ENCODE measurements at regions not wholly inside any gene's neighbourhood (a gene's known extent, or its start where the extent isn't known, plus 50 kb on each side); places are given as distances from the start of the nearest gene placed in this dataset.

DNA sequence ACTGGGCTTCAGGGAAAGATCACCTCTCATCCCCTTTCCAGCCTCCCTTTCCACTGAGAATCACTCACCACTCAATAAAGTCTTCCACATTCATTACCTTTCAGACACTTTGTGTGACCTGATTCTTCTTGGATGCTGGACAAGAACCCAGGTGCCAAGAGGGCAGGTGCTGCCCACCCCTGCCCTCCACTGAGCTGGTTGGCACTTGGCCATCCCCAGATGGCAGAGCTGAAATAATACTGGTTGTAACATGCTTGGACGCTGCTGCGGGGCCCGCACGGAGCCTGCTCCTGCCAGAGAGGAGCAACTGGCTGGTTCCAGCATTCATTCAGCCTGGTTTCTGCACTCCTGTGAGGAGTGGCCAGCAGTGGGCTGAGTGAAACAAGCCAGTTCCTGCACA lies 386.7 kb upstream of the CCDC196 start:
- Mint-ChIP-seq H3K4me1 (peaks cover 19% of the 10 kb centered on the region), H3K4me3 (no peak overlapping the region), H3K36me3 (ENCODE audit: low read depth) (no peaks in the 10 kb centered on the region), H3K27ac (no peak overlapping the region), H3K9me3 (no peaks in the 10 kb centered on the region), H3K27me3 (ENCODE audit: insufficient read depth, low read depth, poor library complexity) (peaks cover 4% of the 10 kb centered on the region)
- ATAC-seq (no peak), DNase-seq (ENCODE audit: low spot score) (no peak)
- H4K20me1 ChIP-seq (replicated peaks; ENCODE audit: insufficient read depth) = no peaks in the 10 kb centered on the region
- H3K27me3 ChIP-seq (ENCODE audit: insufficient read depth) = no peaks in the 10 kb centered on the region
- H3K9me2 ChIP-seq (ENCODE audit: insufficient read depth) = peaks cover 11% of the 10 kb centered on the region
- no peaks in the 10 kb centered on the region for H3F3A ChIP-seq (replicated peaks; ENCODE audit: low read depth)
- H3K36me3 ChIP-seq (ENCODE audit: insufficient read depth) = no peaks in the 10 kb centered on the region
- H3K4me1 ChIP-seq (ENCODE audit: insufficient read depth) = peaks cover 4% of the 10 kb centered on the region; the same call in 1 of the 2 replicates
- H3K4me3 ChIP-seq = no peak overlapping the region
- no peak overlapping the region for H2AFZ ChIP-seq
- no peak overlapping the region for H3K27ac ChIP-seq (ENCODE audit: low read depth)
- no peak overlapping the region for H3K4me2 ChIP-seq
- no peak for TF ChIP-seq ZNF114 (CRISPR knock-in tag; IDR thresholded peaks at IDR 0.05)
- TF ChIP-seq STAT1 (IDR thresholded peaks at IDR 0.05; ENCODE audit: unreplicated experiment) = no peak
- no peak for TF ChIP-seq CREB1 (CRISPR knock-in tag; IDR thresholded peaks at IDR 0.05; ENCODE audit: low read depth)
- TF ChIP-seq, protein P1, sequence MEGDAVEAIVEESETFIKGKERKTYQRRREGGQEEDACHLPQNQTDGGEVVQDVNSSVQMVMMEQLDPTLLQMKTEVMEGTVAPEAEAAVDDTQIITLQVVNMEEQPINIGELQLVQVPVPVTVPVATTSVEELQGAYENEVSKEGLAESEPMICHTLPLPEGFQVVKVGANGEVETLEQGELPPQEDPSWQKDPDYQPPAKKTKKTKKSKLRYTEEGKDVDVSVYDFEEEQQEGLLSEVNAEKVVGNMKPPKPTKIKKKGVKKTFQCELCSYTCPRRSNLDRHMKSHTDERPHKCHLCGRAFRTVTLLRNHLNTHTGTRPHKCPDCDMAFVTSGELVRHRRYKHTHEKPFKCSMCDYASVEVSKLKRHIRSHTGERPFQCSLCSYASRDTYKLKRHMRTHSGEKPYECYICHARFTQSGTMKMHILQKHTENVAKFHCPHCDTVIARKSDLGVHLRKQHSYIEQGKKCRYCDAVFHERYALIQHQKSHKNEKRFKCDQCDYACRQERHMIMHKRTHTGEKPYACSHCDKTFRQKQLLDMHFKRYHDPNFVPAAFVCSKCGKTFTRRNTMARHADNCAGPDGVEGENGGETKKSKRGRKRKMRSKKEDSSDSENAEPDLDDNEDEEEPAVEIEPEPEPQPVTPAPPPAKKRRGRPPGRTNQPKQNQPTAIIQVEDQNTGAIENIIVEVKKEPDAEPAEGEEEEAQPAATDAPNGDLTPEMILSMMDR (conservative IDR thresholded peaks at IDR 0.05; ENCODE audit: low read depth in 2 of 2) = no peak
- no peak for TF ChIP-seq NANOG (IDR thresholded peaks at IDR 0.05; ENCODE audit: borderline replicate concordance)
- TF ChIP-seq JUNB (IDR thresholded peaks at IDR 0.05; ENCODE audit: unreplicated experiment) = no peak
- TF ChIP-seq POLR2AphosphoS5 (IDR thresholded peaks at IDR 0.05; ENCODE audit: low read depth) = no peak
- TF ChIP-seq EZH2 (IDR thresholded peaks at IDR 0.05; ENCODE audit: low read depth, unreplicated experiment) = no peak
- TF ChIP-seq ZNF331 (CRISPR knock-in tag; IDR thresholded peaks at IDR 0.05; ENCODE audit: low read depth) = no peak
- TF ChIP-seq, protein P2, sequence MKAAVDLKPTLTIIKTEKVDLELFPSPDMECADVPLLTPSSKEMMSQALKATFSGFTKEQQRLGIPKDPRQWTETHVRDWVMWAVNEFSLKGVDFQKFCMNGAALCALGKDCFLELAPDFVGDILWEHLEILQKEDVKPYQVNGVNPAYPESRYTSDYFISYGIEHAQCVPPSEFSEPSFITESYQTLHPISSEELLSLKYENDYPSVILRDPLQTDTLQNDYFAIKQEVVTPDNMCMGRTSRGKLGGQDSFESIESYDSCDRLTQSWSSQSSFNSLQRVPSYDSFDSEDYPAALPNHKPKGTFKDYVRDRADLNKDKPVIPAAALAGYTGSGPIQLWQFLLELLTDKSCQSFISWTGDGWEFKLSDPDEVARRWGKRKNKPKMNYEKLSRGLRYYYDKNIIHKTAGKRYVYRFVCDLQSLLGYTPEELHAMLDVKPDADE (IDR thresholded peaks at IDR 0.05) = no peak
- no peak for TF ChIP-seq EZH2phosphoT487 (IDR thresholded peaks at IDR 0.05; ENCODE audit: unreplicated experiment)
- TF ChIP-seq, protein P3, sequence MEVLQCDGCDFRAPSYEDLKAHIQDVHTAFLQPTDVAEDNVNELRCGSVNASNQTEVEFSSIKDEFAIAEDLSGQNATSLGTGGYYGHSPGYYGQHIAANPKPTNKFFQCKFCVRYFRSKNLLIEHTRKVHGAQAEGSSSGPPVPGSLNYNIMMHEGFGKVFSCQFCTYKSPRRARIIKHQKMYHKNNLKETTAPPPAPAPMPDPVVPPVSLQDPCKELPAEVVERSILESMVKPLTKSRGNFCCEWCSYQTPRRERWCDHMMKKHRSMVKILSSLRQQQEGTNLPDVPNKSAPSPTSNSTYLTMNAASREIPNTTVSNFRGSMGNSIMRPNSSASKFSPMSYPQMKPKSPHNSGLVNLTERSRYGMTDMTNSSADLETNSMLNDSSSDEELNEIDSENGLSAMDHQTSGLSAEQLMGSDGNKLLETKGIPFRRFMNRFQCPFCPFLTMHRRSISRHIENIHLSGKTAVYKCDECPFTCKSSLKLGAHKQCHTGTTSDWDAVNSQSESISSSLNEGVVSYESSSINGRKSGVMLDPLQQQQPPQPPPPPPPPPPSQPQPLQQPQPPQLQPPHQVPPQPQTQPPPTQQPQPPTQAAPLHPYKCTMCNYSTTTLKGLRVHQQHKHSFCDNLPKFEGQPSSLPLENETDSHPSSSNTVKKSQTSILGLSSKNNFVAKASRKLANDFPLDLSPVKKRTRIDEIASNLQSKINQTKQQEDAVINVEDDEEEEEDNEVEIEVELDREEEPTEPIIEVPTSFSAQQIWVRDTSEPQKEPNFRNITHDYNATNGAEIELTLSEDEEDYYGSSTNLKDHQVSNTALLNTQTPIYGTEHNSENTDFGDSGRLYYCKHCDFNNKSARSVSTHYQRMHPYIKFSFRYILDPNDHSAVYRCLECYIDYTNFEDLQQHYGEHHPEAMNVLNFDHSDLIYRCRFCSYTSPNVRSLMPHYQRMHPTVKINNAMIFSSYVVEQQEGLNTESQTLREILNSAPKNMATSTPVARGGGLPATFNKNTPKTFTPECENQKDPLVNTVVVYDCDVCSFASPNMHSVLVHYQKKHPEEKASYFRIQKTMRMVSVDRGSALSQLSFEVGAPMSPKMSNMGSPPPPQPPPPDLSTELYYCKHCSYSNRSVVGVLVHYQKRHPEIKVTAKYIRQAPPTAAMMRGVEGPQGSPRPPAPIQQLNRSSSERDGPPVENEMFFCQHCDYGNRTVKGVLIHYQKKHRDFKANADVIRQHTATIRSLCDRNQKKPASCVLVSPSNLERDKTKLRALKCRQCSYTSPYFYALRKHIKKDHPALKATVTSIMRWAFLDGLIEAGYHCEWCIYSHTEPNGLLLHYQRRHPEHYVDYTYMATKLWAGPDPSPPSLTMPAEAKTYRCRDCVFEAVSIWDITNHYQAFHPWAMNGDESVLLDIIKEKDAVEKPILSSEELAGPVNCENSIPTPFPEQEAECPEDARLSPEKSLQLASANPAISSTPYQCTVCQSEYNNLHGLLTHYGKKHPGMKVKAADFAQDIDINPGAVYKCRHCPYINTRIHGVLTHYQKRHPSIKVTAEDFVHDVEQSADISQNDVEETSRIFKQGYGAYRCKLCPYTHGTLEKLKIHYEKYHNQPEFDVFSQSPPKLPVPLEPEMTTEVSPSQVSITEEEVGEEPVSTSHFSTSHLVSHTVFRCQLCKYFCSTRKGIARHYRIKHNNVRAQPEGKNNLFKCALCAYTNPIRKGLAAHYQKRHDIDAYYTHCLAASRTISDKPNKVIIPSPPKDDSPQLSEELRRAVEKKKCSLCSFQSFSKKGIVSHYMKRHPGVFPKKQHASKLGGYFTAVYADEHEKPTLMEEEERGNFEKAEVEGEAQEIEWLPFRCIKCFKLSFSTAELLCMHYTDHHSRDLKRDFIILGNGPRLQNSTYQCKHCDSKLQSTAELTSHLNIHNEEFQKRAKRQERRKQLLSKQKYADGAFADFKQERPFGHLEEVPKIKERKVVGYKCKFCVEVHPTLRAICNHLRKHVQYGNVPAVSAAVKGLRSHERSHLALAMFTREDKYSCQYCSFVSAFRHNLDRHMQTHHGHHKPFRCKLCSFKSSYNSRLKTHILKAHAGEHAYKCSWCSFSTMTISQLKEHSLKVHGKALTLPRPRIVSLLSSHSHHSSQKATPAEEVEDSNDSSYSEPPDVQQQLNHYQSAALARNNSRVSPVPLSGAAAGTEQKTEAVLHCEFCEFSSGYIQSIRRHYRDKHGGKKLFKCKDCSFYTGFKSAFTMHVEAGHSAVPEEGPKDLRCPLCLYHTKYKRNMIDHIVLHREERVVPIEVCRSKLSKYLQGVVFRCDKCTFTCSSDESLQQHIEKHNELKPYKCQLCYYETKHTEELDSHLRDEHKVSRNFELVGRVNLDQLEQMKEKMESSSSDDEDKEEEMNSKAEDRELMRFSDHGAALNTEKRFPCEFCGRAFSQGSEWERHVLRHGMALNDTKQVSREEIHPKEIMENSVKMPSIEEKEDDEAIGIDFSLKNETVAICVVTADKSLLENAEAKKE (CRISPR knock-in tag; IDR thresholded peaks at IDR 0.05) = no peak
- TF ChIP-seq, protein P4, sequence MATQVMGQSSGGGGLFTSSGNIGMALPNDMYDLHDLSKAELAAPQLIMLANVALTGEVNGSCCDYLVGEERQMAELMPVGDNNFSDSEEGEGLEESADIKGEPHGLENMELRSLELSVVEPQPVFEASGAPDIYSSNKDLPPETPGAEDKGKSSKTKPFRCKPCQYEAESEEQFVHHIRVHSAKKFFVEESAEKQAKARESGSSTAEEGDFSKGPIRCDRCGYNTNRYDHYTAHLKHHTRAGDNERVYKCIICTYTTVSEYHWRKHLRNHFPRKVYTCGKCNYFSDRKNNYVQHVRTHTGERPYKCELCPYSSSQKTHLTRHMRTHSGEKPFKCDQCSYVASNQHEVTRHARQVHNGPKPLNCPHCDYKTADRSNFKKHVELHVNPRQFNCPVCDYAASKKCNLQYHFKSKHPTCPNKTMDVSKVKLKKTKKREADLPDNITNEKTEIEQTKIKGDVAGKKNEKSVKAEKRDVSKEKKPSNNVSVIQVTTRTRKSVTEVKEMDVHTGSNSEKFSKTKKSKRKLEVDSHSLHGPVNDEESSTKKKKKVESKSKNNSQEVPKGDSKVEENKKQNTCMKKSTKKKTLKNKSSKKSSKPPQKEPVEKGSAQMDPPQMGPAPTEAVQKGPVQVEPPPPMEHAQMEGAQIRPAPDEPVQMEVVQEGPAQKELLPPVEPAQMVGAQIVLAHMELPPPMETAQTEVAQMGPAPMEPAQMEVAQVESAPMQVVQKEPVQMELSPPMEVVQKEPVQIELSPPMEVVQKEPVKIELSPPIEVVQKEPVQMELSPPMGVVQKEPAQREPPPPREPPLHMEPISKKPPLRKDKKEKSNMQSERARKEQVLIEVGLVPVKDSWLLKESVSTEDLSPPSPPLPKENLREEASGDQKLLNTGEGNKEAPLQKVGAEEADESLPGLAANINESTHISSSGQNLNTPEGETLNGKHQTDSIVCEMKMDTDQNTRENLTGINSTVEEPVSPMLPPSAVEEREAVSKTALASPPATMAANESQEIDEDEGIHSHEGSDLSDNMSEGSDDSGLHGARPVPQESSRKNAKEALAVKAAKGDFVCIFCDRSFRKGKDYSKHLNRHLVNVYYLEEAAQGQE (IDR thresholded peaks at IDR 0.05; ENCODE audit: unreplicated experiment) = no peak
- H3K79me2 ChIP-seq (replicated peaks; ENCODE audit: insufficient read depth) = no peaks in the 10 kb centered on the region
